MM.1S (cell line): ENCODE measurements at regions not wholly inside any gene's neighbourhood (a gene's known extent, or its start where the extent isn't known, plus 50 kb on each side); places are given as distances from the start of the nearest gene placed in this dataset.

Source experiments
- CTCF ChIP-seq: fragments of 300-600 bp; sonication (generic); IDR thresholded peaks from 2 replicates; pipeline ENCODE4 v1.5.1; 2016; ENCODE audit warnings: antibody characterized with exemption, low read length, mixed read lengths
- EZH2 ChIP-seq: fragments of 300-600 bp; sonication (generic); optimal IDR thresholded peaks from 2 replicates; pipeline ENCODE3; 2017; ENCODE audit warnings: low read depth, mild to moderate bottlenecking, antibody characterized with exemption, low read length, mixed read lengths
- EZH2phosphoT487 ChIP-seq: fragments of 300-600 bp; sonication (generic); IDR thresholded peaks from 2 replicates; pipeline ENCODE4 v1.6.1; 2018; ENCODE audit warnings: antibody characterized with exemption, low read length

GRCh38 chr3:70734756-70735155, 422.3 kb upstream of the MDFIC2 start:
- no peak for TF ChIP-seq CTCF
- no peak for TF ChIP-seq EZH2
- no peak for TF ChIP-seq EZH2phosphoT487
